ENCODE measurements at regions not wholly inside any gene's neighbourhood (a gene's known extent, or its start where the extent isn't known, plus 50 kb on each side); places are given as distances from the start of the nearest gene placed in this dataset.

- WGBS (ENCODE audit: missing lambda C conversion rate): 32% methylated on average over 7 of the region's 7 CpGs
- no peaks in the 10 kb centered on the region for H3K9me3 ChIP-seq
- CTCF ChIA-PET: no interaction called here
- no peak overlapping the region for H3K4me3 ChIP-seq
- TF ChIP-seq RAD21 (conservative IDR thresholded peaks at IDR 0.05 in 1 of 2, IDR thresholded peaks at IDR 0.05 in 1 of 2): no peak
- TF ChIP-seq HES2 (IDR thresholded peaks at IDR 0.05): no peak
- no peak for TF ChIP-seq TP53 (CRISPR knock-in tag; IDR thresholded peaks at IDR 0.05)
- no peak for TF ChIP-seq RCOR1 (IDR thresholded peaks at IDR 0.05; ENCODE audit: low read depth, low read length)
- TF ChIP-seq RNF2 (IDR thresholded peaks at IDR 0.05; ENCODE audit: borderline replicate concordance, low read depth): no peak
- no peak for TF ChIP-seq EHMT2 (IDR thresholded peaks at IDR 0.05; ENCODE audit: low read depth)
- TF ChIP-seq POLR2AphosphoS2 (conservative IDR thresholded peaks at IDR 0.05; ENCODE audit: low read length): no peak
- no peak for TF ChIP-seq BHLHE40 (IDR thresholded peaks at IDR 0.05; ENCODE audit: low read depth, low read length)
- no peak for TF ChIP-seq POLR2A (IDR thresholded peaks at IDR 0.05; ENCODE audit: low read length)
- TF ChIP-seq HDAC2 (IDR thresholded peaks at IDR 0.05): no peak
- no peak for TF ChIP-seq ZC3H11A (IDR thresholded peaks at IDR 0.05)
- no peak for TF ChIP-seq CTCF (IDR thresholded peaks at IDR 0.05)
- no peak for TF ChIP-seq REST (IDR thresholded peaks at IDR 0.05)
- no peak for TF ChIP-seq MYC (IDR thresholded peaks at IDR 0.05; ENCODE audit: borderline replicate concordance, low read length)
- no peak for TF ChIP-seq CBX2 (IDR thresholded peaks at IDR 0.05; ENCODE audit: borderline replicate concordance, low read depth)
- no peak for TF ChIP-seq HEYL (CRISPR knock-in tag; IDR thresholded peaks at IDR 0.05)
- no peak for TF ChIP-seq JUN (IDR thresholded peaks at IDR 0.05)
- no peak for TF ChIP-seq E2F6 (IDR thresholded peaks at IDR 0.05; ENCODE audit: borderline replicate concordance, low read depth)
- no peak for TF ChIP-seq CHD4 (IDR thresholded peaks at IDR 0.05; ENCODE audit: borderline replicate concordance)
- ATAC-seq (no peak), FAIRE-seq (no peak), DNase-seq (ENCODE audit: low read depth in 1 of 2, low spot score in 1 of 2) (no peak)
- H3K4me2 ChIP-seq: no peak overlapping the region
- H3K4me1 ChIP-seq: no peaks in the 10 kb centered on the region
- H3K27ac ChIP-seq: no peak overlapping the region
- POLR2A ChIA-PET: no interaction called here
Observed at GRCh38 chrX:121949041-121949760, 901.8 kb downstream of the GLUD2 start.

GRCh38 chrX:121958886-121959285 lies 911.5 kb downstream of the GLUD2 start:
- no peaks in the 10 kb centered on the region for H3K9me3 ChIP-seq
- ChIA-PET CTCF (no interaction called here), POLR2A (no interaction called here)
- TF ChIP-seq BCL3 (IDR thresholded peaks at IDR 0.05): no peak
- no peak for TF ChIP-seq JUN (IDR thresholded peaks at IDR 0.05)
- TF ChIP-seq EP300 (IDR thresholded peaks at IDR 0.05): no peak
- TF ChIP-seq ZNF302 (CRISPR knock-in tag; IDR thresholded peaks at IDR 0.05): no peak
- TF ChIP-seq BHLHE40 (IDR thresholded peaks at IDR 0.05; ENCODE audit: low read depth, low read length): no peak
- no peak for TF ChIP-seq KDM1A (IDR thresholded peaks at IDR 0.05; ENCODE audit: low read depth)
- no peak for DNase-seq (ENCODE audit: low read depth in 1 of 2, low spot score in 1 of 2)
- no peak overlapping the region for H3K27ac ChIP-seq
- no peaks in the 10 kb centered on the region for H3K4me1 ChIP-seq
- H3K4me3 ChIP-seq: no peak overlapping the region
- no peak overlapping the region for H3K4me2 ChIP-seq
- ATAC-seq: no peak
- no peak for FAIRE-seq
